ENCODE measurements at regions not wholly inside any gene's neighbourhood (a gene's known extent, or its start where the extent isn't known, plus 50 kb on each side); places are given as distances from the start of the nearest gene placed in this dataset.

GRCh38 chr4:97150966-97151365, 992.3 kb downstream of the STPG2 start:
- H4K20me1 ChIP-seq (ENCODE audit: insufficient read depth) = no peaks in the 10 kb centered on the region
- ChIA-PET POLR2A (no interaction called here), CTCF (no interaction called here), RAD21 (ENCODE audit: low non-redundant PET in 1 of 2, low total read pairs in 2 of 2, uncharacterized antibody in 2 of 2, unreplicated experiment in 2 of 2) (no interaction called here)
- no peaks in the 10 kb centered on the region for H3K27me3 ChIP-seq (ENCODE audit: insufficient read depth, low read length)
- no peak overlapping the region for H2AFZ ChIP-seq (ENCODE audit: low read depth, low read length, poor library complexity, severe bottlenecking)
- H3K36me3 ChIP-seq (ENCODE audit: control insufficient read depth in 1 of 2, insufficient read depth in 2 of 2, low read length in 2 of 2) = no peaks in the 10 kb centered on the region
- H3K9ac ChIP-seq (ENCODE audit: low read length) = no peak overlapping the region
- H3K9me3 ChIP-seq (ENCODE audit: control insufficient read depth in 1 of 2, insufficient read depth in 1 of 2, low read depth in 1 of 2, low read length in 2 of 2) = no peaks in the 10 kb centered on the region
- no TSS peak for BruUV-seq (replicated peaks)
- DNase-seq (ENCODE audit: low read depth, low spot score) (no peak), ATAC-seq (no peak)
- no peaks in the 10 kb centered on the region for H3K9me2 ChIP-seq (ENCODE audit: insufficient read depth)
- intact Hi-C loops (cut with micrococcal nuclease) = loop anchor here (5.0 to 10.0 kb wide), 2 partner anchors 834 to 1984 kb away; no protein-coding TSS in a partner anchor
- no peak overlapping the region for H3K4me3 ChIP-seq (replicated peaks in 1 of 2; ENCODE audit: low read depth in 1 of 2, low read length in 2 of 2)
- H3K4me2 ChIP-seq (ENCODE audit: low read length) = no peak overlapping the region
- H3K27ac ChIP-seq (ENCODE audit: low read depth, low read length) = no peak overlapping the region
- no peaks in the 10 kb centered on the region for H3K4me1 ChIP-seq (ENCODE audit: control insufficient read depth in 1 of 2, insufficient read depth in 2 of 2, low read length in 2 of 2)
- H3K79me2 ChIP-seq (ENCODE audit: insufficient read depth, low read length) = no peaks in the 10 kb centered on the region
- TF ChIP-seq, protein P1, sequence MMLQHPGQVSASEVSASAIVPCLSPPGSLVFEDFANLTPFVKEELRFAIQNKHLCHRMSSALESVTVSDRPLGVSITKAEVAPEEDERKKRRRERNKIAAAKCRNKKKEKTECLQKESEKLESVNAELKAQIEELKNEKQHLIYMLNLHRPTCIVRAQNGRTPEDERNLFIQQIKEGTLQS (IDR thresholded peaks at IDR 0.05) = no peak
- TF ChIP-seq ZBTB33 (IDR thresholded peaks at IDR 0.05; ENCODE audit: extremely low read depth, insufficient replicate concordance, low read length) = no peak

- BruUV-seq (replicated peaks) = no TSS peak
- CTCF ChIA-PET = interaction anchor here (1.3 kb wide), 1 partner anchor 8 kb away, joined by 9 read pairs; no protein-coding TSS in a partner anchor
Measured at GRCh38 chr4:97152149-97152548, 991.1 kb downstream of the STPG2 start.

More at GRCh38 chr4:97152149-97152548, 991.1 kb downstream of the STPG2 start:
- TF ChIP-seq RAD21 (IDR thresholded peaks at IDR 0.05; ENCODE audit: low read depth) (no peak), CBX3 (IDR thresholded peaks at IDR 0.05; ENCODE audit: low read depth) (no peak), CTCF (IDR thresholded peaks at IDR 0.05 in 2 of 3, conservative IDR thresholded peaks at IDR 0.05 in 1 of 3; ENCODE audit: borderline replicate concordance in 1 of 3, insufficient read depth in 1 of 3, low read depth in 2 of 3, low read length in 2 of 3) (no peak), TCF7L2 (IDR thresholded peaks at IDR 0.05; ENCODE audit: borderline replicate concordance, extremely low read depth, insufficient read depth, insufficient read length) (no peak), ELF1 (IDR thresholded peaks at IDR 0.05; ENCODE audit: borderline replicate concordance, low read depth) (no peak)
- TF ChIP-seq, protein P2, sequence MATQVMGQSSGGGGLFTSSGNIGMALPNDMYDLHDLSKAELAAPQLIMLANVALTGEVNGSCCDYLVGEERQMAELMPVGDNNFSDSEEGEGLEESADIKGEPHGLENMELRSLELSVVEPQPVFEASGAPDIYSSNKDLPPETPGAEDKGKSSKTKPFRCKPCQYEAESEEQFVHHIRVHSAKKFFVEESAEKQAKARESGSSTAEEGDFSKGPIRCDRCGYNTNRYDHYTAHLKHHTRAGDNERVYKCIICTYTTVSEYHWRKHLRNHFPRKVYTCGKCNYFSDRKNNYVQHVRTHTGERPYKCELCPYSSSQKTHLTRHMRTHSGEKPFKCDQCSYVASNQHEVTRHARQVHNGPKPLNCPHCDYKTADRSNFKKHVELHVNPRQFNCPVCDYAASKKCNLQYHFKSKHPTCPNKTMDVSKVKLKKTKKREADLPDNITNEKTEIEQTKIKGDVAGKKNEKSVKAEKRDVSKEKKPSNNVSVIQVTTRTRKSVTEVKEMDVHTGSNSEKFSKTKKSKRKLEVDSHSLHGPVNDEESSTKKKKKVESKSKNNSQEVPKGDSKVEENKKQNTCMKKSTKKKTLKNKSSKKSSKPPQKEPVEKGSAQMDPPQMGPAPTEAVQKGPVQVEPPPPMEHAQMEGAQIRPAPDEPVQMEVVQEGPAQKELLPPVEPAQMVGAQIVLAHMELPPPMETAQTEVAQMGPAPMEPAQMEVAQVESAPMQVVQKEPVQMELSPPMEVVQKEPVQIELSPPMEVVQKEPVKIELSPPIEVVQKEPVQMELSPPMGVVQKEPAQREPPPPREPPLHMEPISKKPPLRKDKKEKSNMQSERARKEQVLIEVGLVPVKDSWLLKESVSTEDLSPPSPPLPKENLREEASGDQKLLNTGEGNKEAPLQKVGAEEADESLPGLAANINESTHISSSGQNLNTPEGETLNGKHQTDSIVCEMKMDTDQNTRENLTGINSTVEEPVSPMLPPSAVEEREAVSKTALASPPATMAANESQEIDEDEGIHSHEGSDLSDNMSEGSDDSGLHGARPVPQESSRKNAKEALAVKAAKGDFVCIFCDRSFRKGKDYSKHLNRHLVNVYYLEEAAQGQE (IDR thresholded peaks at IDR 0.05; ENCODE audit: low read depth) = no peak
- TF ChIP-seq, protein P1 (IDR thresholded peaks at IDR 0.05) = no peak
- Histone ChIP-seq H3K27me3 (ENCODE audit: insufficient read depth, low read length) (no peaks in the 10 kb centered on the region), H3K79me2 (ENCODE audit: insufficient read depth, low read length) (no peaks in the 10 kb centered on the region), H3K27ac (ENCODE audit: low read depth, low read length) (no peak overlapping the region), H3K9me3 (ENCODE audit: control insufficient read depth in 1 of 2, insufficient read depth in 1 of 2, low read depth in 1 of 2, low read length in 2 of 2) (no peaks in the 10 kb centered on the region), H3K9ac (ENCODE audit: low read length) (no peak overlapping the region), H3K9me2 (ENCODE audit: insufficient read depth) (no peaks in the 10 kb centered on the region), H4K20me1 (ENCODE audit: insufficient read depth) (no peaks in the 10 kb centered on the region), H3K36me3 (ENCODE audit: control insufficient read depth in 1 of 2, insufficient read depth in 2 of 2, low read length in 2 of 2) (no peaks in the 10 kb centered on the region), H3K4me2 (ENCODE audit: low read length) (no peak overlapping the region), H3K4me1 (ENCODE audit: control insufficient read depth in 1 of 2, insufficient read depth in 2 of 2, low read length in 2 of 2) (no peaks in the 10 kb centered on the region), H2AFZ (ENCODE audit: low read depth, low read length, poor library complexity, severe bottlenecking) (no peak overlapping the region), H3K4me3 (replicated peaks in 1 of 2; ENCODE audit: low read depth in 1 of 2, low read length in 2 of 2) (no peak overlapping the region)
- DNase-seq (ENCODE audit: low read depth, low spot score) (no peak), ATAC-seq (no peak)
- ChIA-PET POLR2A (no interaction called here), RAD21 (ENCODE audit: low non-redundant PET in 1 of 2, low total read pairs in 2 of 2, uncharacterized antibody in 2 of 2, unreplicated experiment in 2 of 2) (no interaction called here)
- intact Hi-C loops (cut with micrococcal nuclease) = loop anchor here (5.0 to 10.0 kb wide), 2 partner anchors 833 to 1985 kb away; no protein-coding TSS in a partner anchor
